ENCODE measurements at regions not wholly inside any gene's neighbourhood (a gene's known extent, or its start where the extent isn't known, plus 50 kb on each side); places are given as distances from the start of the nearest gene placed in this dataset.

DNA sequence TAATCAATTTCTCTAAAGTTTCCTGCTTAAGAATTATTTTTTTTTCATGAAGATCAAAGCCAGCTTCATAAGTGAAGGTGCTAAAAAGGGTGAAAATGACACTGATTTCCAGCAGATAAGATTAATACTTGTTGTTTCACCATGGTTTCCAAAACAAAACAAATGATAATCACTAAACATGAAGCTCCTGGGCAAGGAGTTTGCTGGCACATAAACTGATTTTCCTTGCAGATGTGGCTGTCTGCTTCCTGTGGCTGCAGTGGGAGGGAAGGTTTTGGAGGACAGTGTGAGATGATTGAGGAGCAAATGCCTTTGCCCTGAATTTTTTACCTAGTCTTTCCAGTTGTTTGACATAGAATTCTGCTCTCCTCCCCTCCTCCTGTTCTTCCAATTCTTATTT lies 228.8 kb downstream of the DIPK2A start:
- no peaks in the 10 kb centered on the region for H3K36me3 ChIP-seq (ENCODE audit: control insufficient read depth in 1 of 2, insufficient read depth in 2 of 2, low read length in 2 of 2)
- H3K4me3 ChIP-seq (ENCODE audit: low read depth in 1 of 2, low read length in 2 of 2), result no peak overlapping the region
- H3K4me1 ChIP-seq (ENCODE audit: control insufficient read depth in 1 of 2, insufficient read depth in 2 of 2, low read length in 2 of 2), result no peaks in the 10 kb centered on the region
- no peak overlapping the region for H3K27ac ChIP-seq (ENCODE audit: low read length)
- no peaks in the 10 kb centered on the region for H3K9me3 ChIP-seq (ENCODE audit: control insufficient read depth in 1 of 2, low read length in 2 of 2)
- H3K27me3 ChIP-seq (ENCODE audit: low read depth, low read length), result no peaks in the 10 kb centered on the region

- Histone ChIP-seq H3K9me3 (ENCODE audit: control insufficient read depth in 1 of 2, low read length in 2 of 2) (no peaks in the 10 kb centered on the region), H3K27ac (ENCODE audit: low read length) (no peak overlapping the region), H3K4me1 (ENCODE audit: control insufficient read depth in 1 of 2, insufficient read depth in 2 of 2, low read length in 2 of 2) (no peaks in the 10 kb centered on the region), H3K4me3 (ENCODE audit: low read depth in 1 of 2, low read length in 2 of 2) (no peak overlapping the region), H3K27me3 (ENCODE audit: low read depth, low read length) (no peaks in the 10 kb centered on the region), H3K36me3 (ENCODE audit: control insufficient read depth in 1 of 2, insufficient read depth in 2 of 2, low read length in 2 of 2) (no peaks in the 10 kb centered on the region)
Observed at GRCh38 chr3:144221761-144222160, 250.1 kb downstream of the DIPK2A start.

- no peaks in the 10 kb centered on the region for H3K9me3 ChIP-seq (ENCODE audit: control insufficient read depth in 1 of 2, low read length in 2 of 2)
- H3K36me3 ChIP-seq (ENCODE audit: control insufficient read depth in 1 of 2, insufficient read depth in 2 of 2, low read length in 2 of 2), result no peaks in the 10 kb centered on the region
- no peak overlapping the region for H3K27ac ChIP-seq (ENCODE audit: low read length)
- H3K4me3 ChIP-seq (ENCODE audit: low read depth in 1 of 2, low read length in 2 of 2), result no peak overlapping the region
- H3K4me1 ChIP-seq (ENCODE audit: control insufficient read depth in 1 of 2, insufficient read depth in 2 of 2, low read length in 2 of 2), result no peaks in the 10 kb centered on the region
- H3K27me3 ChIP-seq (ENCODE audit: low read depth, low read length), result no peaks in the 10 kb centered on the region
Observed at GRCh38 chr3:144229330-144229729, 257.7 kb downstream of the DIPK2A start.

GRCh38 chr3:144229953-144230352 lies 258.3 kb downstream of the DIPK2A start:
- no peaks in the 10 kb centered on the region for H3K36me3 ChIP-seq (ENCODE audit: control insufficient read depth in 1 of 2, insufficient read depth in 2 of 2, low read length in 2 of 2)
- no peak overlapping the region for H3K27ac ChIP-seq (ENCODE audit: low read length)
- H3K9me3 ChIP-seq (ENCODE audit: control insufficient read depth in 1 of 2, low read length in 2 of 2), result no peaks in the 10 kb centered on the region
- H3K27me3 ChIP-seq (ENCODE audit: low read depth, low read length), result no peaks in the 10 kb centered on the region
- H3K4me3 ChIP-seq (ENCODE audit: low read depth in 1 of 2, low read length in 2 of 2), result no peak overlapping the region
- no peaks in the 10 kb centered on the region for H3K4me1 ChIP-seq (ENCODE audit: control insufficient read depth in 1 of 2, insufficient read depth in 2 of 2, low read length in 2 of 2)

GRCh38 chr3:144235489-144235888 lies 263.9 kb downstream of the DIPK2A start:
- Histone ChIP-seq H3K27me3 (ENCODE audit: low read depth, low read length) (no peaks in the 10 kb centered on the region), H3K4me3 (ENCODE audit: low read depth in 1 of 2, low read length in 2 of 2) (no peak overlapping the region), H3K4me1 (ENCODE audit: control insufficient read depth in 1 of 2, insufficient read depth in 2 of 2, low read length in 2 of 2) (no peaks in the 10 kb centered on the region), H3K36me3 (ENCODE audit: control insufficient read depth in 1 of 2, insufficient read depth in 2 of 2, low read length in 2 of 2) (no peaks in the 10 kb centered on the region), H3K27ac (ENCODE audit: low read length) (no peak overlapping the region), H3K9me3 (ENCODE audit: control insufficient read depth in 1 of 2, low read length in 2 of 2) (no peaks in the 10 kb centered on the region)

- Histone ChIP-seq H3K4me3 (ENCODE audit: low read depth in 1 of 2, low read length in 2 of 2) (no peak overlapping the region), H3K27me3 (ENCODE audit: low read depth, low read length) (no peaks in the 10 kb centered on the region), H3K27ac (ENCODE audit: low read length) (no peak overlapping the region)
Observed at GRCh38 chr3:144237351-144237750, 265.7 kb downstream of the DIPK2A start.

DNA sequence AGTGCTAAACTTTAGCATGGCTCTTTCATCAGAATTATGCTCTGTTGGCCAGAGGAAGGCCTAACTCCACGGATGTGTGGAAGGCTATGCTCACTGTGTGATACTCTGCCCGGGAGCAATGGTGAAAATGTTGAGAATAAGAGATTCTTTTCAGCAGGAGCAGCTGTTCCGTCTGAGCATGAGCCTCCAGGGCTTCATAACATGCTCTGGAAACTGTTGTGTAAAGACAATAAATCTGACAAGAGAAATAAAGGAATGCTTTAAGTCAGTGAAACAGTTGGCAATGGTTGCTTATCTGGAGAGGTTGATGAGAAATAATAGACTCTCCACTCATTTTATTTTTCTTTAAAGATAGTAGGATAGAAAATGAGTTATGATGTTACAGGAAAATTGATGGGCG lies 269.8 kb downstream of the DIPK2A start:
- no peaks in the 10 kb centered on the region for H3K9me3 ChIP-seq (ENCODE audit: control insufficient read depth in 1 of 2, low read length in 2 of 2)
- no peaks in the 10 kb centered on the region for H3K4me1 ChIP-seq (ENCODE audit: control insufficient read depth in 1 of 2, insufficient read depth in 2 of 2, low read length in 2 of 2)
- H3K36me3 ChIP-seq (ENCODE audit: control insufficient read depth in 1 of 2, insufficient read depth in 2 of 2, low read length in 2 of 2), result no peaks in the 10 kb centered on the region
- no peak overlapping the region for H3K27ac ChIP-seq (ENCODE audit: low read length)
- H3K27me3 ChIP-seq (ENCODE audit: low read depth, low read length), result no peaks in the 10 kb centered on the region
- H3K4me3 ChIP-seq (ENCODE audit: low read depth in 1 of 2, low read length in 2 of 2), result no peak overlapping the region

More at GRCh38 chr3:144237351-144237750, 265.7 kb downstream of the DIPK2A start:
- Histone ChIP-seq H3K9me3 (ENCODE audit: control insufficient read depth in 1 of 2, low read length in 2 of 2) (no peaks in the 10 kb centered on the region), H3K4me1 (ENCODE audit: control insufficient read depth in 1 of 2, insufficient read depth in 2 of 2, low read length in 2 of 2) (no peaks in the 10 kb centered on the region), H3K36me3 (ENCODE audit: control insufficient read depth in 1 of 2, insufficient read depth in 2 of 2, low read length in 2 of 2) (no peaks in the 10 kb centered on the region)

DNA sequence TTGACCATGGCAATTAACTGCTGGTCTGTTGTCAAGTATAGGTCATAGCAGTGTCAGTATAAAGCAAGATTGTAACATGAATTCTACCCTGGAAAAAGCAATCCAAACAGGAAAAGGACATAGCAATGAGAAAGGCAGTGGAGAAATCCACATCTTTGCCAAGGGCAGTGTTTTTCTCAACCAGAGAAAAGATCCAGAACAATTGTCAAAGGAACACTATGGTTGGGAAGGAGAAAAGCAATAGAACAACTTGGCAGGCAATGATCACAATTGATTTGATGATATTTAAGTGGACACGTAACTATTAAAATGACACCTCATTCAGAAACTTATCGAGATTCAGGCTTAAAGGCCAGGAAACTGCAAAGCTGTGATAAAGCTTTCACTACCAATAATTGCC lies 271.1 kb downstream of the DIPK2A start:
- no peaks in the 10 kb centered on the region for H3K9me3 ChIP-seq (ENCODE audit: control insufficient read depth in 1 of 2, low read length in 2 of 2)
- no peak overlapping the region for H3K27ac ChIP-seq (ENCODE audit: low read length)
- H3K4me3 ChIP-seq (ENCODE audit: low read depth in 1 of 2, low read length in 2 of 2), result no peak overlapping the region
- H3K4me1 ChIP-seq (ENCODE audit: control insufficient read depth in 1 of 2, insufficient read depth in 2 of 2, low read length in 2 of 2), result no peaks in the 10 kb centered on the region
- no peaks in the 10 kb centered on the region for H3K36me3 ChIP-seq (ENCODE audit: control insufficient read depth in 1 of 2, insufficient read depth in 2 of 2, low read length in 2 of 2)
- H3K27me3 ChIP-seq (ENCODE audit: low read depth, low read length), result no peaks in the 10 kb centered on the region

- H3K9me3 ChIP-seq (ENCODE audit: control insufficient read depth in 1 of 2, low read length in 2 of 2), result no peaks in the 10 kb centered on the region
- H3K4me1 ChIP-seq (ENCODE audit: control insufficient read depth in 1 of 2, insufficient read depth in 2 of 2, low read length in 2 of 2), result no peaks in the 10 kb centered on the region
- H3K4me3 ChIP-seq (ENCODE audit: low read depth in 1 of 2, low read length in 2 of 2), result no peak overlapping the region
- no peaks in the 10 kb centered on the region for H3K36me3 ChIP-seq (ENCODE audit: control insufficient read depth in 1 of 2, insufficient read depth in 2 of 2, low read length in 2 of 2)
- H3K27ac ChIP-seq (ENCODE audit: low read length), result no peak overlapping the region
- no peaks in the 10 kb centered on the region for H3K27me3 ChIP-seq (ENCODE audit: low read depth, low read length)
Observed at GRCh38 chr3:144244662-144245061, 273.0 kb downstream of the DIPK2A start.

GRCh38 chr3:144252896-144253295 lies 281.3 kb downstream of the DIPK2A start:
- H3K27ac ChIP-seq (ENCODE audit: low read length), result no peak overlapping the region
- H3K4me3 ChIP-seq (ENCODE audit: low read depth in 1 of 2, low read length in 2 of 2), result no peak overlapping the region

GRCh38 chr3:144257381-144257780 lies 285.8 kb downstream of the DIPK2A start:
- no peak overlapping the region for H3K4me3 ChIP-seq (ENCODE audit: low read depth in 1 of 2, low read length in 2 of 2)
- H3K27me3 ChIP-seq (ENCODE audit: low read depth, low read length), result no peaks in the 10 kb centered on the region
- no peaks in the 10 kb centered on the region for H3K9me3 ChIP-seq (ENCODE audit: control insufficient read depth in 1 of 2, low read length in 2 of 2)
- H3K4me1 ChIP-seq (ENCODE audit: control insufficient read depth in 1 of 2, insufficient read depth in 2 of 2, low read length in 2 of 2), result peaks cover 0 to 4% of the 10 kb centered on the region in 2 donors
- H3K36me3 ChIP-seq (ENCODE audit: control insufficient read depth in 1 of 2, insufficient read depth in 2 of 2, low read length in 2 of 2), result no peaks in the 10 kb centered on the region
- no peak overlapping the region for H3K27ac ChIP-seq (ENCODE audit: low read length)

More at GRCh38 chr3:144252896-144253295, 281.3 kb downstream of the DIPK2A start:
- Histone ChIP-seq H3K4me1 (ENCODE audit: control insufficient read depth in 1 of 2, insufficient read depth in 2 of 2, low read length in 2 of 2) (peaks cover 0 to 4% of the 10 kb centered on the region in 2 donors), H3K27me3 (ENCODE audit: low read depth, low read length) (no peaks in the 10 kb centered on the region), H3K9me3 (ENCODE audit: control insufficient read depth in 1 of 2, low read length in 2 of 2) (no peaks in the 10 kb centered on the region), H3K36me3 (ENCODE audit: control insufficient read depth in 1 of 2, insufficient read depth in 2 of 2, low read length in 2 of 2) (no peaks in the 10 kb centered on the region)

- Histone ChIP-seq H3K9me3 (ENCODE audit: control insufficient read depth in 1 of 2, low read length in 2 of 2) (no peaks in the 10 kb centered on the region), H3K27ac (ENCODE audit: low read length) (no peak overlapping the region)
Observed at GRCh38 chr3:144259267-144259666, 287.6 kb downstream of the DIPK2A start.

More at GRCh38 chr3:144259267-144259666, 287.6 kb downstream of the DIPK2A start:
- Histone ChIP-seq H3K27me3 (ENCODE audit: low read depth, low read length) (no peaks in the 10 kb centered on the region), H3K4me1 (ENCODE audit: control insufficient read depth in 1 of 2, insufficient read depth in 2 of 2, low read length in 2 of 2) (peaks cover 0 to 9% of the 10 kb centered on the region in 2 donors), H3K4me3 (ENCODE audit: low read depth in 1 of 2, low read length in 2 of 2) (no peak overlapping the region), H3K36me3 (ENCODE audit: control insufficient read depth in 1 of 2, insufficient read depth in 2 of 2, low read length in 2 of 2) (no peaks in the 10 kb centered on the region)

Data from muscle layer of duodenum (tissue), 2 donors.